ENCODE measurements at regions not wholly inside any gene's neighbourhood (a gene's known extent, or its start where the extent isn't known, plus 50 kb on each side); places are given as distances from the start of the nearest gene placed in this dataset.

DNA sequence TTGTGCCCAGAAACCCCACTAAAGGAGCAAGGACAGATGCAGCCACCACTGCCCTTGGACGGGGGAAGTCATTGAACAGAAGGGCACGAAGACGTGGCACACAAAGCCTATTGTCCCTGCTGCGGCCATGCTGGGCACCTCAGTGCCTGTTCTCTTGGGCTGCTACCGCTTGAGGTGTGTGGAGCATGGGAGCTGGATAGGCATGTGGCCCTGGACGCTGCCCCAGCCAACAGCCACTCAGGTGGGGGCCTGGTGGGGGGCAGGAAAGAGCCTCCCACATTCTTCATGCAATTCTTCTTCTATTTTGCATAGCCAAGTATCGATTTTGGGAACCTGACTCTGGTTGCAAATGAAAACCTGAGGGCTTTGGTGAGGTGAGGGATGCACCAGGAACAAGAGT is 337.2 kb downstream of the RPS6KC1 start:
- Histone ChIP-seq H3K36me3 (ENCODE audit: insufficient read depth, low read length) (no peaks in the 10 kb centered on the region), H3K9me3 (ENCODE audit: low read length) (no peaks in the 10 kb centered on the region), H3K79me2 (ENCODE audit: insufficient read depth, low read depth, low read length) (no peaks in the 10 kb centered on the region), H3K4me1 (ENCODE audit: insufficient read depth, low read length, poor library complexity, severe bottlenecking) (no peaks in the 10 kb centered on the region), H3K9me2 (ENCODE audit: insufficient read depth, low read length) (no peaks in the 10 kb centered on the region), H3K27ac (ENCODE audit: low read depth, low read length, poor library complexity, severe bottlenecking) (no peak overlapping the region), H3K4me2 (ENCODE audit: low read length) (no peak overlapping the region), H2AFZ (ENCODE audit: low read length) (no peak overlapping the region), H3K4me3 (ENCODE audit: low read depth, low read length, poor library complexity, severe bottlenecking) (no peak overlapping the region), H4K20me1 (ENCODE audit: insufficient read depth, low read length) (no peaks in the 10 kb centered on the region)
- TF ChIP-seq EZH2phosphoT487 (IDR thresholded peaks at IDR 0.05; ENCODE audit: borderline replicate concordance, low read depth, low read length) (no peak), CTCF (conservative IDR thresholded peaks at IDR 0.05; ENCODE audit: low read length) (no peak)
- ChIA-PET POLR2A (no interaction called here), CTCF (ENCODE audit: unreplicated experiment) (no interaction called here)
- no peak for DNase-seq (ENCODE audit: low spot score)
- no TSS peak for BruUV-seq (replicated peaks)
- intact Hi-C loops (cut with micrococcal nuclease; ENCODE audit: unreplicated experiment) = no loop called here

DNA sequence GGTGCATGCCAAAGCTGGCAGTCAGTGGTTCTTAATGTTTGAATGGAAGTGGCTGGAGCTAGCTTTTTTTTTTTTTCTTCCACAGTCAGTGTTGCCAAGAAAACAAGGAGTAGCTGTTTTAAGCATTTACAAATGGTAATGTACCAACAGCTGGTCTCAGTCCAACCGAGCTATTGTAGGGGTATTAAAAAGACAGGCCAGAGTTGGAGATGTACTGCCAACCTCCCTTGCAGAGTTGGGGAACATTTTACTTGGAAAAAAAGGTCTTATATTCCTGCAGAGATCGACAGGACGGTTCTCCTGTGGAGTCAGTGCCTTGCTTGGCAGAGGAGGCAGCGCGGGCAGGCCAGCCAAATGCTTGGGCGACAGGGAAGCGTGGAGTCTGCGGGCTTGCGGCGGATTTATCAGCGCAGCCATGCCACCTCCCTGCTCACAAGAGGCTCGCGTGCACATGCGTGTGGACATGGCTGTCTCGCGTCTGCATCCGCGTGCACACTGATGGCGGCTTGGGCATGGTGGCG is 338.1 kb downstream of the RPS6KC1 start:
- DNase-seq (ENCODE audit: low spot score) = no peak
- CTCF ChIA-PET (ENCODE audit: unreplicated experiment) = no interaction called here
- Histone ChIP-seq H3K79me2 (ENCODE audit: insufficient read depth, low read depth, low read length) (no peaks in the 10 kb centered on the region), H3K27ac (ENCODE audit: low read depth, low read length, poor library complexity, severe bottlenecking) (no peak overlapping the region), H3K4me2 (ENCODE audit: low read length) (no peak overlapping the region), H3K36me3 (ENCODE audit: insufficient read depth, low read length) (no peaks in the 10 kb centered on the region), H3K9me3 (ENCODE audit: low read length) (no peaks in the 10 kb centered on the region), H3K4me3 (ENCODE audit: low read depth, low read length, poor library complexity, severe bottlenecking) (no peak overlapping the region), H2AFZ (ENCODE audit: low read length) (no peak overlapping the region), H3K9me2 (ENCODE audit: insufficient read depth, low read length) (no peaks in the 10 kb centered on the region), H3K4me1 (ENCODE audit: insufficient read depth, low read length, poor library complexity, severe bottlenecking) (no peaks in the 10 kb centered on the region), H4K20me1 (ENCODE audit: insufficient read depth, low read length) (no peaks in the 10 kb centered on the region)
- TF ChIP-seq EZH2phosphoT487 (IDR thresholded peaks at IDR 0.05; ENCODE audit: borderline replicate concordance, low read depth, low read length) = no peak
- TF ChIP-seq CTCF (conservative IDR thresholded peaks at IDR 0.05; ENCODE audit: low read length) = no peak
- BruUV-seq (replicated peaks) = no TSS peak
- POLR2A ChIA-PET = interaction anchor here (0.6 kb wide), 2 partner anchors 395 to 1159 kb away, joined by 3 read pairs; no protein-coding TSS in a partner anchor
- intact Hi-C loops (cut with micrococcal nuclease; ENCODE audit: unreplicated experiment) = no loop called here

- DNase-seq (ENCODE audit: low spot score) = no peak
- H2AFZ ChIP-seq (ENCODE audit: low read length) = no peak overlapping the region
- H3K36me3 ChIP-seq (ENCODE audit: insufficient read depth, low read length) = no peaks in the 10 kb centered on the region
- H3K79me2 ChIP-seq (ENCODE audit: insufficient read depth, low read depth, low read length) = no peaks in the 10 kb centered on the region
- H3K4me3 ChIP-seq (ENCODE audit: low read depth, low read length, poor library complexity, severe bottlenecking) = no peak overlapping the region
- H3K9me2 ChIP-seq (ENCODE audit: insufficient read depth, low read length) = no peaks in the 10 kb centered on the region
- H3K4me1 ChIP-seq (ENCODE audit: insufficient read depth, low read length, poor library complexity, severe bottlenecking) = no peaks in the 10 kb centered on the region
- intact Hi-C loops (cut with micrococcal nuclease; ENCODE audit: unreplicated experiment) = no loop called here
- ChIA-PET POLR2A (interaction anchor here (0.7 kb wide), 1 partner anchor 10 kb away, joined by 3 read pairs; no protein-coding TSS in a partner anchor), CTCF (ENCODE audit: unreplicated experiment) (no interaction called here)
- no peak overlapping the region for H3K27ac ChIP-seq (ENCODE audit: low read depth, low read length, poor library complexity, severe bottlenecking)
- TF ChIP-seq CTCF (conservative IDR thresholded peaks at IDR 0.05; ENCODE audit: low read length) = no peak
- TF ChIP-seq EZH2phosphoT487 (IDR thresholded peaks at IDR 0.05; ENCODE audit: borderline replicate concordance, low read depth, low read length) = no peak
- H3K9me3 ChIP-seq (ENCODE audit: low read length) = no peaks in the 10 kb centered on the region
- no peaks in the 10 kb centered on the region for H4K20me1 ChIP-seq (ENCODE audit: insufficient read depth, low read length)
- H3K4me2 ChIP-seq (ENCODE audit: low read length) = no peak overlapping the region
- no TSS peak for BruUV-seq (replicated peaks)
Measured at GRCh38 chr1:213391445-213391844, 340.4 kb downstream of the RPS6KC1 start.
